ENCODE measurements at regions not wholly inside any gene's neighbourhood (a gene's known extent, or its start where the extent isn't known, plus 50 kb on each side); places are given as distances from the start of the nearest gene placed in this dataset.
"Not testable (repeated sequence)": the region's sequence is repeated elsewhere in the genome, so short reads cannot be mapped to it uniquely, and the experiment has no call there.

DNA sequence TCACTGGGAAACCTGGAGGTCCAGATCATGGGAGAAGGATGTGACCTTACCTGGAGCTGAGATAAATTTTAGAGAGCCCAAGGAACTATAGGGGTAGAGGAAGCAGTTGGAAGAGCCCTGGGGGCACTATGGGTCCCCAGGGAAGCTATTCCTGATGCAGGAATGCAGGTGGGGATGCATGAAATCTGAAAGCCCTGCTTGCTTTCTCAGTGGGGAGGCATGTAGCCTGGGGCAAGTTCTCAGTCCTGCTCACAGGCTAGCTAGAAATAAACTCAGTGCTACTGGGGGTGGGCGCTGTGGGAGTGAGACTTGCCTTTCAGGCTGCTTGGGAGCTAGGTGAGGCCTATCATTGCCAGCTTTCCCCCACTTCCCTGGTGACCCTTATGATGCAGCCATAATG, 499.7 kb downstream of the PTH2R start:
- FAIRE-seq = no peak
- H3K4me3 ChIP-seq (ENCODE audit: low read length in 3 of 3) = no peak overlapping the region
- no peaks in the 10 kb centered on the region for H3K4me1 ChIP-seq (ENCODE audit: control insufficient read depth in 2 of 3, insufficient read depth in 2 of 3, low read depth in 1 of 3, low read length in 3 of 3)
- no peak for DNase-seq
- H3K9ac ChIP-seq (ENCODE audit: low read length in 3 of 3) = no peak overlapping the region
- no peaks in the 10 kb centered on the region for H3K9me3 ChIP-seq (ENCODE audit: control insufficient read depth in 2 of 3, insufficient read depth in 1 of 3, low read length in 3 of 3)
- no peak overlapping the region for H3K27ac ChIP-seq (ENCODE audit: low read depth in 2 of 2, low read length in 2 of 2)
- H3K36me3 ChIP-seq (ENCODE audit: control insufficient read depth in 2 of 3, insufficient read depth in 3 of 3, low read length in 3 of 3) = no peaks in the 10 kb centered on the region
- no peaks in the 10 kb centered on the region for H3K27me3 ChIP-seq (ENCODE audit: control insufficient read depth, insufficient read depth, low read length)
- intact Hi-C loops (cut with DNase I) = no loop called here
- TF ChIP-seq CTCF (IDR thresholded peaks at IDR 0.05; ENCODE audit: borderline replicate concordance, extremely low read depth, insufficient read depth) = no peak

DNA sequence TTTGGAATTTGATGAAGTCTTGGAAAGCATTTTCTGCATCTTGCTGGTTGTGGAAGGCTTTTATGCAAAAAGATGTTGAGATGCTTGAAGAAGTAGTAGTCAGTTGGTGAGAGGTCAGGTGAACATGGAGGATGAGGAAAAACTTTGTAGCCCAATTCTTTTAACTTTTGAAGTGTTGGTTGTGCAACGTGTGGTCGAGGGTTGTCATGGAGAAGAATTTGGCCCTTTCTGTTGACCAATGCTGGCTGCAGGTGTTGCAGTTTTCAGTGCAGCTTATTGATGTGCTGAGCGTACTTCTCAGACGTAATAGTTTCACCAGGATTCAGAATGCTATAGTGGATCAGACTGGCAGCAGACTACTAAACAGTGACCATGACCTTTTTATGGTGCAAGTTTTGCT, 508.4 kb upstream of the MAP2 start:
- H3K36me3 ChIP-seq (ENCODE audit: control insufficient read depth in 2 of 3, insufficient read depth in 3 of 3, low read length in 3 of 3) = no peaks in the 10 kb centered on the region
- no peak overlapping the region for H3K9ac ChIP-seq (ENCODE audit: low read length in 3 of 3)
- DNase-seq = no peak
- H3K4me3 ChIP-seq (ENCODE audit: low read length in 3 of 3) = no peak overlapping the region
- H3K27me3 ChIP-seq (ENCODE audit: control insufficient read depth, insufficient read depth, low read length) = no peaks in the 10 kb centered on the region
- H3K4me1 ChIP-seq (ENCODE audit: control insufficient read depth in 2 of 3, insufficient read depth in 2 of 3, low read depth in 1 of 3, low read length in 3 of 3) = no peaks in the 10 kb centered on the region
- no peak overlapping the region for H3K27ac ChIP-seq (ENCODE audit: low read depth in 2 of 2, low read length in 2 of 2)
- H3K9me3 ChIP-seq (ENCODE audit: control insufficient read depth in 2 of 3, insufficient read depth in 1 of 3, low read length in 3 of 3) = no peaks in the 10 kb centered on the region
- no peak for FAIRE-seq
- no peak for TF ChIP-seq CTCF (IDR thresholded peaks at IDR 0.05; ENCODE audit: borderline replicate concordance, extremely low read depth, insufficient read depth)
- intact Hi-C loops (cut with DNase I) = no loop called here

GRCh38 chr2:208916881-208917280, 507.0 kb upstream of the MAP2 start:
- intact Hi-C loops (cut with DNase I) = no loop called here
- no peak overlapping the region for H3K4me3 ChIP-seq (ENCODE audit: low read length in 3 of 3)
- no peak overlapping the region for H3K9ac ChIP-seq (ENCODE audit: low read length in 3 of 3)
- no peak overlapping the region for H3K27ac ChIP-seq (ENCODE audit: low read depth in 2 of 2, low read length in 2 of 2)
- H3K36me3 ChIP-seq (ENCODE audit: control insufficient read depth in 2 of 3, insufficient read depth in 3 of 3, low read length in 3 of 3) = no peaks in the 10 kb centered on the region
- no peaks in the 10 kb centered on the region for H3K4me1 ChIP-seq (ENCODE audit: control insufficient read depth in 2 of 3, insufficient read depth in 2 of 3, low read depth in 1 of 3, low read length in 3 of 3)
- H3K9me3 ChIP-seq (ENCODE audit: control insufficient read depth in 2 of 3, insufficient read depth in 1 of 3, low read length in 3 of 3) = peaks cover 0 to 6% (median 0%) of the 10 kb centered on the region in 3 donors
- FAIRE-seq (no peak), DNase-seq (no peak)
- H3K27me3 ChIP-seq (ENCODE audit: control insufficient read depth, insufficient read depth, low read length) = no peaks in the 10 kb centered on the region
- TF ChIP-seq CTCF (IDR thresholded peaks at IDR 0.05; ENCODE audit: borderline replicate concordance, extremely low read depth, insufficient read depth) = no peak

GRCh38 chr2:208921358-208921757, 502.5 kb upstream of the MAP2 start:
- intact Hi-C loops (cut with DNase I); H3K9ac ChIP-seq (ENCODE audit: low read length in 3 of 3); H3K36me3 ChIP-seq (ENCODE audit: control insufficient read depth in 2 of 3, insufficient read depth in 3 of 3, low read length in 3 of 3); H3K4me1 ChIP-seq (ENCODE audit: control insufficient read depth in 2 of 3, insufficient read depth in 2 of 3, low read depth in 1 of 3, low read length in 3 of 3); DNase-seq; H3K4me3 ChIP-seq (ENCODE audit: low read length in 3 of 3); H3K27me3 ChIP-seq (ENCODE audit: control insufficient read depth, insufficient read depth, low read length); H3K27ac ChIP-seq (ENCODE audit: low read depth in 2 of 2, low read length in 2 of 2); FAIRE-seq: not testable (repeated sequence)
- H3K9me3 ChIP-seq (ENCODE audit: control insufficient read depth in 2 of 3, insufficient read depth in 1 of 3, low read length in 3 of 3) = peaks cover 0 to 13% (median 0%) of the 10 kb centered on the region in 3 donors

Measured in kidney (tissue), 13 donors.